GM10266 (cell line): ENCODE measurements at regions not wholly inside any gene's neighbourhood (a gene's known extent, or its start where the extent isn't known, plus 50 kb on each side); places are given as distances from the start of the nearest gene placed in this dataset.
"Not testable (repeated sequence)": the region's sequence is repeated elsewhere in the genome, so short reads cannot be mapped to it uniquely, and the experiment has no call there.

Source experiments
- DNase-seq: peaks from one replicate; pipeline ENCODE4 v3.0.0; 2012; ENCODE audit errors: extremely low spot score
- TF ChIP-seq, protein P1 (sequence below): IDR thresholded peaks from 2 replicates; pipeline ENCODE4 v1.5.1; 2012; ENCODE audit warnings: mild to moderate bottlenecking, low read depth; ENCODE audit not compliant: control insufficient read depth, insufficient read depth; ENCODE audit errors: missing control alignments

DNA sequence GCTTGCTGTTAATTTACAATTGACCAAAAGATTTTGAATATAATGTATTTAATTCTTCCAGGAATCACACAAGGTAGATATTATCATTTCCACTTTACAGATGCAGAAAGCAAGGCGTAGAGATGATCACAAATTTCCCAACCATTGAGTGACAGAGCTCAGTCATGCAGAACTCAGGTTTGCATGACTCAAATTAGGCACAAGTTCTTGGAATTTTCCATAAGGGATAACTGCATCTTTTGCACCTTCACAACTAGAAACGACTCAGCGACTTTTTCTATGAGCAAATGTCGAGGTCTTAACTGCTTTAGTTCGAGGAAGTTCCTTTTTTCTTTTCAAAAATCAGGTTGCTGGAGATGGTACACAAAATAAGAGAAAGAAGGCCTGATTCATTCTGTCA is 265.5 kb upstream of the PAPPA start:
- no peak for DNase-seq
- TF ChIP-seq, protein P1, sequence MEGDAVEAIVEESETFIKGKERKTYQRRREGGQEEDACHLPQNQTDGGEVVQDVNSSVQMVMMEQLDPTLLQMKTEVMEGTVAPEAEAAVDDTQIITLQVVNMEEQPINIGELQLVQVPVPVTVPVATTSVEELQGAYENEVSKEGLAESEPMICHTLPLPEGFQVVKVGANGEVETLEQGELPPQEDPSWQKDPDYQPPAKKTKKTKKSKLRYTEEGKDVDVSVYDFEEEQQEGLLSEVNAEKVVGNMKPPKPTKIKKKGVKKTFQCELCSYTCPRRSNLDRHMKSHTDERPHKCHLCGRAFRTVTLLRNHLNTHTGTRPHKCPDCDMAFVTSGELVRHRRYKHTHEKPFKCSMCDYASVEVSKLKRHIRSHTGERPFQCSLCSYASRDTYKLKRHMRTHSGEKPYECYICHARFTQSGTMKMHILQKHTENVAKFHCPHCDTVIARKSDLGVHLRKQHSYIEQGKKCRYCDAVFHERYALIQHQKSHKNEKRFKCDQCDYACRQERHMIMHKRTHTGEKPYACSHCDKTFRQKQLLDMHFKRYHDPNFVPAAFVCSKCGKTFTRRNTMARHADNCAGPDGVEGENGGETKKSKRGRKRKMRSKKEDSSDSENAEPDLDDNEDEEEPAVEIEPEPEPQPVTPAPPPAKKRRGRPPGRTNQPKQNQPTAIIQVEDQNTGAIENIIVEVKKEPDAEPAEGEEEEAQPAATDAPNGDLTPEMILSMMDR = no peak

DNA sequence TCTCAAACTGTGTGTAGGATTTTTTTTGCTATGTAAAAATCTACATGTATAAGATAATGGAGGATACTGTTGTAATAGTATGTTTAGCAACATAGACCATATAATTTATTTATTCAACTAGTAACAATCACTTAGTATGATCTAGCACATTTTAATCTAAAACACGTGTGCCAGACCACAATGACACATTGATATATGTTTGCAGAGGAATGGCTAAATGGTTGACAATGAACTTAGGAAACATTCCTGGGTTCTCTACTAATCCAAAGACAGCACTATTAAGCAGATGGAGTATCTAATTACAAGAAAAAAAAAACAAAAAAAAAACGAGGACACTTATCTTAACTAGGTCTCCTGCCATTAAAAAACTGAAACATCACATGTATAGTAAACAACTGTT is 261.7 kb upstream of the PAPPA start:
- no peak for DNase-seq

DNA sequence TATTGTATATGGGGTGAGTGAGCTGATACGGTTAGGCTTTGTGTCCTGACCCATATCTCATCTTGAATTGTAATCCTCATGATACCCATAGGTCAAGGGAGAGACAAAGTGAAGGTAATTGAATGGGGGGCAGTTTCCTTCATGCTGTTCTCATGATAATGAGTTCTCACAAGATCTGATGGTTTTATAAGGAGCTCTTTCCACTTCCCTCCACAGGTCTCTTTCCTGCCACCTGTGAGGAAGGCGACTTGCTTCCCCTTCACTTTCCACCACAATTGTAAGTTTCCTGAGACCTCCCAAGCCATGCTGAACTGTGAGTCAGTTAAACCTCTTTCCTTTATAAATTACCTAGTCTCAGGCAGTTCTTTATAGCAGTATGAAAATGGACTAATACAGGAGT is 255.1 kb upstream of the PAPPA start:
- not testable (repeated sequence) for DNase-seq

More for the DNA sequence above, 261.7 kb upstream of the PAPPA start:
- TF ChIP-seq, protein P1 = no peak

DNA sequence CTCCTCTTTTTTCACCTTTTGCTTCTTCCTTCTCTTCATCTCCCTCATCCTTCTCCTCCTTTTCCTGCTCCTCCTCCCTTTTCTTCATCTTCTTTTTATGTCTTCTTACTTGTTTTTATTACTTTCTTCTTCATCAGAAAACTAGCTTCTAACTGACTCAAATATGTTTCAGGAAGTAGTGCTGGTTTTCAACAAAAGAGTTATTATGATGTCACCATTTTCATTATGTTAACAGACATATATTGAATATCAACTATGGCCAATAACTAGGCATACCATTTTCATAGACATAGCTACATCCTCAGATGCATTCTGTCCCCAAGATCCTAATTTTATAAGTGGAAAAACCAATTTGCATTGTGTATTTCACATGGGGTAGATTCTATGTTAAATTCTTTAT is 252.9 kb upstream of the PAPPA start:
- TF ChIP-seq, protein P1 = no peak
- no peak for DNase-seq

DNA sequence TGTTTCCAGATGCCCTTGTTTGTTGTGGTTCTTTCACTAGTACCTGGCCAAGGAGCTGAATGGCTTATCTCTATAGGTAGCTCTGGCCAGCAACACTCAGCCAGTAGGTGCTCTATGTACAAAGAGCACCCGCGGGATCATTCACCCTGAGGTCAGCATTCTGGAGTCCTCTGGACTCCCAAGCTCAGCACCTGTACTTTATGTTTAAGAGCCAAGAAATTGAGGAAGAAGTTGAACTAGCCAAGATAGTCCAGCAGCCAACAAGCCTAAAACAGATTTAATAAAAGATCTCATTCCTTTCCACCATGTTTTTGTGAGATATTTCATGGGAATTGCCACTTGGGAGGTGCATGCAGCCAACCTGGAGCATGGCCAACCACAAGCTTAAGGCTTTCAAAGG is 242.6 kb upstream of the PAPPA start:
- TF ChIP-seq, protein P1 = no peak

DNA sequence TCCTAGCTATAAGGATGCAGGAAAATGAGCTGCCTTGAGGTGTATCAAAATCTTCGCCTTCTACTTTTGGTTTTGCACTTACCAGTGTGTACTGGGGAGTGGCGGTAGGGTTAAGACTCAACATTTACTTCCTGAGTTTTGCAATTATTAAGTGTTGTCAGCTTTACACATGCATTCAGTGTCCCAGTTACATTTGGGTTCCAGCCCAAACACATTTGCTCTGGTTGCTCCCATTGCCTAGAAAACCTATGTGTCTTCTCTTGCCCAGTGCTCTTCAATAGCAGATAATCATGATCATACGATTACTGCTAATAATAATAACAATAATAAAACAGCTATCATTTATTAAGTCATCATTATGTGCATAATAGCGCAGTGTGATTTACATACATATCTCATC is 241.5 kb upstream of the PAPPA start:
- no peak for DNase-seq
- TF ChIP-seq, protein P1 = no peak

More for the DNA sequence above, 242.6 kb upstream of the PAPPA start:
- DNase-seq = no peak

DNA sequence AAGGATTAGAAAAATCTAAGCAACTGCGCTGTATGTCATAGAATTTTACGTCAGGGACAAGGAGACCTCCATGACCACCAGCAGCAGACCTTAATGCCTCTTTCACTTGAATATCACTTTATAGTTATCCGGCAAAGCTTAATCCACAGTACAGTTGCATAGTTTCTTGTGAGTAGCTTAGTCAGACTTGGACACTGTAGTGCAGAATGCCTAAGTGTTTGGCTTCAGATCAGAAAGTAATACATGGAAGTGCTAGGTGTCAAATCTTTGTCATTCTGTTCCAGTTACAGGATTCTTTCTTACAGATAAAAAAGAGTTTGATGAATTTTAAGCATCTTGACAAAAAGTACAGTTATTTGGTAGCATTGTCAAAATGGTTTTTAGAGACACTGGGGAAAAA is 239.9 kb upstream of the PAPPA start:
- DNase-seq = no peak
- TF ChIP-seq, protein P1 = no peak

DNA sequence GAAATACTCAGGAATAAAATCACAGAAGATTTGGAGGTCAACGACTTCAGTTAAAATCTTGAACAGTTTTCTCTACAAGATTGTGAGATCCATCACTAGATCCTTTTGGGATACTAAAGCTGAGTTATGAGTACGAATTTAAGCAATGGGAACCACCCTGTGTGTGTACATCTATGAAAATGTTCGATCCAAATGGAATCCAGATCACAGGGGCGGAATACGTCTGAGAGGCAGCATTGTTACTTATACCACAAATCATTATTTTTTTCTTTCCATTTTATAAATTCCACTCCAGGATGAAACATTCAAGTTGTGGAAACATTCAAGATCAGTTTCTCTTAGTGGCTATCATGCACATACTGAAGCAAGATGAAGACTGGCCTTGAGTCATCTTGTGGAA is 239.3 kb upstream of the PAPPA start:
- TF ChIP-seq, protein P1 = no peak
- no peak for DNase-seq
